GM18907 (cell line): ENCODE measurements at regions not wholly inside any gene's neighbourhood (a gene's known extent, or its start where the extent isn't known, plus 50 kb on each side); places are given as distances from the start of the nearest gene placed in this dataset.

ENCODE experiments used
- ATAC-seq: cut with Tn5 transposase; IDR thresholded peaks from one replicate; pipeline ENCODE4 v1.9.1; 2021; ENCODE audit warnings: mild to moderate bottlenecking, moderate library complexity; ENCODE audit not compliant: unreplicated experiment

DNA sequence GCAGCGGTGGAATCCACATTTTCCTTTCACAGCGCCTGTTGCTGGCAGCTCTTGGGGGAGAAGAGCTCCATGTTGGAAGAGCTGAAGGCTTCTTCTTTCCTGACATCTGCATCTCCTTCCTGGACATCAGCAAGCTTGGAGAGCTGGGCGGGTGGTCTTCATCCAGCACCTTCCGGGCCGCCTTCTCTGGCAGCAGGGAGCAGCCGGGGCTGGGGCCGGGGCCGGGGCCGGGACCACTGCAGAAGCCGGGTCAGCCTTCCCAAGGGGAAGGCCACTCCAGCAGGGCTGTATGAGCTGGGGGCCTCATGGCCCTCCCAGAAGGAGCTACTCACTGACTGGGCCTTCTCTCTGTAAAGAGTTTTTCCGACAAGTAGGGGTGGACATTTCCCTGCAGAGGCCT is 787.5 kb downstream of the TLE4 start:
- ATAC-seq = no peak

DNA sequence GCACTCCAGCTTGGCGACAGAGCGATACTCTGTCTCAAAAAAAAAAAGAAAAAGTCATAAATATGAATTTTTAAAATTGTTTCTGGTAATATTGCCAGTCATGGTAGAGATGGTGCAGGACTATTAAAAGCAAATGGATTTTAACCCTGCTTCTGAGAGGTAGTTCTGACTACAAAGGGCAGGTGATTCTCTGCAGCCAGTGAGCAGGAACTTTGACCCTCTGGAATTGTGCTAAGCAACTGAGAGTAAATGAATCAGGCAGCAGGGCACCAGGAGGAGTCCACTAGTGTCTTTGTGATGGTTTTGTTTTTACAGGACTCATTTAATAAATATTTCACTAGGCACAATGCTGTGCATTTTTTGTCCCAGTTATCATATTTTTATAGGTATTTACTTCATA is 781.2 kb downstream of the TLE4 start:
- ATAC-seq = no peak

DNA sequence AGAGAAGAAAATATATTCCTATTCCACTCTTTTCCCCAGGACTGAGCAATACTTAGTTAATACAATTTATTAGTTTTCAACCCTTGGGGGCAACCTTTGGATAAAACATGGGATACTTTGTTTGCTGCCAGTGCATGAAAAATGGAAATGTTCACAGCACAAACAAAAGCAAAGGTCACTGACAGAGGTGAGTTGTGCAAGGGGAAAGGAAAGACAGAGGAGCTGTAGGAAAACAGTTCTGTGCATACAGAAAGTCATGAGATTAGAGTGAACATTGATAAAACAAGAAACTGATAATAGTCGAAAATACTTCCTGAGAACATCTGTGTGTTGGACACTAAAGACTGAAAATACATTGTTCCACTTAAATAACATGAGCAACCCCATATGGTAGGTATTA is 779.8 kb downstream of the TLE4 start:
- ATAC-seq = no peak

DNA sequence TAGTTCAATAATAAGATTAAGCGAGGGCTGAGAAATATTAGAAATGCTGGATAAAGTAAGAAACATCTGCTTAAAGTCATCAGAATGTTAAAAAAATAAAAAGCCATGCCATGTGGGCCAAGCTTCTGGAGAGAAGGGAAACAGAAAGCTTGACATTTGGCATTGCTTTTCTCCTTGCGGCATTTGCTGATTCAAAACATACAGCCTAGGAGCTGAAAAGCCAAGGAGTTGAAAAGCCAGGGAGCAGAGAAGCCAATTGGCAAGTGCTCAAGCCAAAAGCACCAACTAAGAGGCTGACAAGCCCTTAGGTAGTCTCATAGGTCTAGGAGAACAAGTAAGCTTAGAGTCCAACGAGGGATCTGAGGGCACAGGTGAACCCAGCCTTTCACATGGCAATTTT is 754.3 kb downstream of the TLE4 start:
- ATAC-seq = no peak

DNA sequence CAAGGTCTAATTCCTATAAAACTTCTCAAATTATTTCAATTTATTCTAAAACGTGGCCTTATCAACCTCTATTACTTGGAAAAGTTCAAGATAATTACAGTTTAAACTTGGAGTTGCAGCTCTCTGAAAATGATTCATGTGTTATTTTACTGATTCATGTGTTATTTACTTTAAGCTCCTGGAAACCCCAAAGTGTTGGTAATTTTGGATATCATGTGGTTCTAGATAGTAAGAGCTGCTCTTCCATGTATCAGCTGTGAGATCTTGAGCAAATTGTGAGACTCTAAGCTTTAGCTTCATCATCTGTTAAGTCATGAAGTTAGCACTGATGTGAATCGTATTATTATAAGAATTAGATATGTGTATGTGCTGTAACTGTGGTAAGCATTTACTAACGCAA is 749.2 kb downstream of the TLE4 start:
- ATAC-seq = no peak

DNA sequence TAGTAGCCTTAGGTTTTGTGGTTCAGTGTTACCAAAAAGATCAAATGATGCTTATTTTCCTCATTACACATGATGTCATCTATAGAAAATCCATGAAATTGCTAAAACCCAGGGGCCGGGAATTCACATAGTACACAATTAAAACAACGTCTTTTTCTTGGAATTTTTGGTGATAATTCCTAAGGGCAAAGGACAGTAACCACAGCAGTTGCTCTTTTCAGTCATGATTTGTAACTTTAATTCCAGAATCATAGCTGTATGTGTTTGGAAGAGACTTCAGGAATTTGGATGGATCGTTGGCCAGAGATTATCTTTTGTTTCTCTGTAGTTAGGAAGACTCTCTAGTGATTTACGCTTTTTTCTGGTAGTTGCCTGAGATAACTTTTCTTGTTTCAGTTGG is 748.7 kb downstream of the TLE4 start:
- ATAC-seq = no peak

DNA sequence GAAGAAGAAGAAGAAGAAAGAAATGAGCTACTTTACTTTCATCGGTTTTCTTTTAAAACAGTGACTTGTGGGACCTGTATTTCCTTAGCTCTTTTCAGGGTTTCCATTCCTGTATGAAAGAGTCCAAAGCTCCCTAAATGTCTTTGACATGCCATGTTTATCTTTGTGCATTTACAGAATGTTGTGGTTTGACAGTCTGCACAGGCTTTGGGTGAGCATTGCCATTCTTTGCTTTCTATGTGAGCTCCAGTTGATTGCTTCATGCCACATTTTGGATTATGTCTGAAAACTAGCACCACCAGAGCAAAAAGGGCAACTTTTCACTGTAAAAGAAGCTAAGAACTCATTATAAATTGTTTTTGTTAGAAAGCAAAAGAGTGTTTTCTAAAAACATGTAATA is 733.4 kb downstream of the TLE4 start:
- no peak for ATAC-seq

DNA sequence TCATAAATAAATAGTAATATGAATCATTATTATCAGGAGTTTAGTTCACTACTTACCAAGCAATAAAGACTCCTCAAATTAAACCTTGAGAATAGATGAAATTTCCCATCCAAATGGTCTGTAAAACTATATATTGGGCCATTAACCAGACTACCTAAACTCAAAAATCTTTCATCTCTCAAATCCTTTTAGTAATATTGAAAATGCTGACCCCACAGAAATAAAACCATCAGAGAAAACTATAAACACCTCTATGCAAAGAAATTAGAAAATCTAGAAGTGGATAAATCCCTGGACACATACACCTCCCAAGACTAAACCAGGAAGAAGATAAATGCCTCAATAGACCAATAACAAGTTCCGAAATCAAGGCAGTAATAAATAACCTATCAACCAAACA is 723.2 kb downstream of the TLE4 start:
- ATAC-seq = no peak

DNA sequence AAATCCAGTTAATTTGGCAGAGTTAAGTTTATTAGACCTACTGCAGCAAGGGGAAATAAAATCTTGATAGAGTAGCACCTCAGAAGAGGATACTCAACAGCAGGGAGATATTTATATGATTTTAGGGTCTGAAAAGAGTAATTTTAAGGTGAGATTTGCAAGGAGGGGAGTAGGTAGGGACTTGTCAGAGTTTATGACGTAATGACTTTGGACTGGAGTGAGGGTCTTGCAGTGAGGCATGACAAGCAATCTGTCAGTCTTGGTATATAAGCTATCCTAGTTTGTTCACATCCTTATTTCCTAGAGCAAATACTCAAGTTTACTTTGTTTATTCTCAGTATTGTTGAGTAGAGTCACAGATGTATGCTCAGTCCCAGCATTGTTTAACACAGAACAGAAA is 722.6 kb downstream of the TLE4 start:
- ATAC-seq = no peak

DNA sequence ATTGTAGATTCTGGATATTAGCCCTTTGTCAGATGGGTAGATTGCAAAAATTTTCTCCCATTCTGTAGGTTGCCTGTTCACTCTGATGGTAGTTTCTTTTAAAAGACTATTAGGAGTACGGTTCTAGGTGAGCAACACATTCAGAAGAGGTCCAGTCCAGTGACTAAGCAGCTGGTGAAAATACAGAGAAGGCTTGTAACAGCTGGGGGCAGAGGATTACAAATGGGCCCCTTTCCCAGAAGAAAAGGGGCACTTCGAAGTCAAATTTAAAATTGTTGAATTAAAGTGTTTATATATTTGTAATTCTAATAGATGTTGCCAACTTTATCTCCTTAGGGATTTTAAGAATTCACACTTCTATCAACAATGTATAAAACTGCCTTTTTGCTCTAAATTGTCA is 720.5 kb downstream of the TLE4 start:
- no peak for ATAC-seq

DNA sequence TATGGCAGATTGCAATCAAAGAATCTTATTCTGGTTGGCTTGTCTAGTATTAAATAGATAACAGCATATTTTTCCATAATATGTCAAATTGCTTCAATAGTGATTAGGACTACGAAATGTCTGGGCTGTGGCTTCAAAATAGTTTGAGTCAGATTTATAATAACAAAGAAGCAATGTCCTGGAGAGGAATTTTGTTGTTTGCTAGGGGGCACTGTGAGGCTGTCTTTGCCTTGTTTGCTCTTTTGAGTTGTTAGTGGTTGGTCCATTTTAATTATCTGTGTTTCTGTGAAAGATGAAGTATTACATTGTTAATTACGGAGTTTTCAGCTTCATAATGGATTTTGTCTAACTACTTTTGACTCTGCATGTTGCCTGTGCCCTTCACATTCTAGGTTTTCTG is 713.6 kb downstream of the TLE4 start:
- ATAC-seq = no peak

DNA sequence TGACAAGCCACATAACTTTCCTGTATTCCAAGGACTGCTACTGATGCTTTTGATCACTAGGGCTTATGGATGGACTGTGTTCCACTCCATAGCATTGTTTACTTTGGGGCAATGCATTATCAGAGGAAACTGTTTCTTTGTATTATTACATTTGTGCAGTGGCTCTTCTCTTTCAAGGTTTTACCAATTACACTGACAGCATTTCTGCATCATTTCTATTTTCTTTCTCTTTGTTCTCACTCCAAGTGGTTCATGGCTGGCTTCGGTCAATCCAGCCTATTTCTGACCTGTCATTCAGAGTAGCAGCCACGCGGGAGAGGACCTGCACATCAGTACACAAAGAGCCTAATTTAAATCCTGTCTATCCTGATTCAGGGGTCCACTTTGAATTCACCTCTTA is 711.0 kb downstream of the TLE4 start:
- ATAC-seq = no peak

DNA sequence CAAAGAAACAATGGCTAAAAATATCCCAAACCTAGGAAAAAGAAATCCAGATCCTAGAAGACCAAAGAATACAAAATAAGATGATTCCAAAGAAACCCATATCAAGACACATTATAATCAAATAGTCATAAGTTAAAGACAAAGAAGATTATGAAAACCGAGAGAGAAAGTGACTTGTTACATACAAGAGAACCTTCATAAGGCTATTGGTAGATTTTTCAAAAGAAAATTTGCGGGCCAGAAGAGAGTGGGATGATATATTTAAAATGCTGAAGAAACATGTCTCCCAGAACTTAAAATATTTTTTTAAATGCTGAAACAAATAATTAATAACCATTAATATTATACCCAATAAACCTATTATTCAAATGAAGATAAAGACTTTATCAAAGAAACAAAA is 687.3 kb downstream of the TLE4 start:
- ATAC-seq = no peak

DNA sequence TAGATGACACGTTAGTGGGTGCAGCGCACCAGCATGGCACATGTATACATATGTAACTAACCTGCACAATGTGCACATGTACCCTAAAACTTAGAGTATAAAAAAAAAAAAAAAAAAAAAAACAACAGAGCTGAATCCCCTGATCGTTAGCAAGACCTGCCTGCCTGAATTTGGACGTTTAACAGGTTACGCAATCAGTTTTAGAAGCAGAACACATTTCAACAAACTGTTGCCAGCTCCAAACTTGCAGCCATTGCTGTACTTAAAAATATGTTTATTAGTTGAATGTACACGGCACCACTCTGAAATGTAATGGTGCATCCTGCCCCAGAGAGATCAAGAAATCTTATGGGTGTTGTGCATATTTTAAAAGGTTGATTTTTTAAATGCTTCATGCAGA is 680.0 kb downstream of the TLE4 start:
- no peak for ATAC-seq

DNA sequence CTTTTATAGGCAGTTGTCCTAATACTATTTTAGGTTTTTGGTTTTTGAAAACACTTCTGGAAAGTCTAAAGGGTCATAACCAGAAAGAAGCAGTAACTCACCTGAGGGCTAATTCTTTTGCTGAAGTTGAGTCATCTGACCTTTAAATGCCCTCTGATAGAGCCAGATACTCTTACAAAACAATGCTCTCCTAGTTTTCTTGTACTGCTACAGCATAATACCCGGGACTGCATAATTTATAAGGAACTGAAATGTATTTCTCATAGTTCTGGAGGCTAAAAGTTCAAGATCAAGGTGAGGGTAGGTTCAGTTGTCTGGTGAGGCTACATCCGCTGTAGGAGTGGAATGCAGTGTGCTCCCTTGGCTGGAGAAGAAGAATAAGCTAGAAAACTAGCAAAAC is 670.3 kb downstream of the TLE4 start:
- no peak for ATAC-seq

DNA sequence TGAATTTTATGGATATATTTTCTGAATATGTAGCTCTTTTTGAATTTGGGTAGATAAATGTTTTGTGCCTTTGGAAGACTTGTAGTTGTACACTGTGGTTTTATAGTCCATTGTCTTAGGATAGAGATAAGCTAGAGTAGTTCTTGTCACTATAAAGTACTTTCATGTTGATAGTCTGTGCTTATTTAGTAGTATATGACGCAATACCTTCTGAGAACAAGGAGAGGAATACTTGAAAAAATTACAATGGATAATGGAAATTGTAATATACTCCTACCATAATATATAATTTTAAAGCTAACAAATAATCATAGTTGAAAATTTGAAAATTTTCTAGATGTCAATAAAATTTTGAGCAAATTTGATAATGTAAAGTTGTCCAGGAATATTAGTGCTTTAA is 664.0 kb downstream of the TLE4 start:
- ATAC-seq = no peak

DNA sequence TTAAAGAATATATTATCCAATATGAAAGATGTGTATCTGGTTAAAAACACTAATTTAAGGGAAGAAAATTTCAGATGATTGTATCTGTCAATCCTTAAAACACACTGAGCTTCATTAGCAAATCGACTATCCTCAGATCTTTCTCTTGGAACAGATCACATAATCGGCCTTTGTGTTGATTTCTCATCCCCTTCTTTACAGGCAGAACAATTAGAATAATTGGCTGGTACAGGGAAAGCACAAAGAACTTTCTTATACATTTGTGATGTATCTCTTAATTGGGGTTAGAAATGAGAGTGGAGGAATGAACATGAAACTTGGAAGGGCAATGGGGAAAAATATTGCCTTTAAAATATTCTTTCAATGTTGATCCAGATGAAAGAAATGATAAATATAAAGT is 662.1 kb downstream of the TLE4 start:
- no peak for ATAC-seq

DNA sequence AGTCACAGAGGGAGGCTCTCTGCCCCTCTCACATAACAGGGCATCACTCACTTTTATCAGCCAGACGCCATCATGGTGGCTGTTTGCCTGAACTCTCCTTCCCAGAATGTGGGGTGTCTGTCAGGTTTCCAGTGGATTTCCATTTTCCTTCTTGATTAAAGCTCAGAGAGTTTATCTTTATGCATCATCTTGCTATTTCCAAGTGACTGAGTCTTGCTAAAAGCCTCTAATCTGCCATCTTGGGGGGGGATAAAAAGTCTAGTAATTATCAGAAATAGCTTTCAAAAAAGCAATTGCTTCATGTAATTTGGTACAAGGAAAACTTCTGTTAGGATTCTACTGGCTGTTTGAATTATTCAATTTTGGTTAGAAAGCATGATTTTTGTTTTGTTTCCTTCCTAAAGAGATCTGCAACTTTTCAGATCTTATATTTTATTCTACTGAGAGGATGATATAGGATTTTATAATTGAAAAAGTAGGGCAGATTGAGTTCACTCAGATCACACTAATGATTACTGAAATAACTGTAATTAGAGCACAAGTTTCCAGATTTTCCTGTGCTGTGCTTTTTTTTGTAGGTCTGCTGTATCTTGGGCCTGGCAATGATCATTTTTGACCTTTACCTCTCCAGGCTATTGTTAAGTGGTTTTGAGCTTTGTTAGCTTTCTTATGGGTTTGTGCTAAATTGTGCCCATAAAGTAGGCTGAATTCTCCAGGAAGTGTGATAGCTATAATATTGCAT is 661.5 kb downstream of the TLE4 start:
- ATAC-seq = no peak

DNA sequence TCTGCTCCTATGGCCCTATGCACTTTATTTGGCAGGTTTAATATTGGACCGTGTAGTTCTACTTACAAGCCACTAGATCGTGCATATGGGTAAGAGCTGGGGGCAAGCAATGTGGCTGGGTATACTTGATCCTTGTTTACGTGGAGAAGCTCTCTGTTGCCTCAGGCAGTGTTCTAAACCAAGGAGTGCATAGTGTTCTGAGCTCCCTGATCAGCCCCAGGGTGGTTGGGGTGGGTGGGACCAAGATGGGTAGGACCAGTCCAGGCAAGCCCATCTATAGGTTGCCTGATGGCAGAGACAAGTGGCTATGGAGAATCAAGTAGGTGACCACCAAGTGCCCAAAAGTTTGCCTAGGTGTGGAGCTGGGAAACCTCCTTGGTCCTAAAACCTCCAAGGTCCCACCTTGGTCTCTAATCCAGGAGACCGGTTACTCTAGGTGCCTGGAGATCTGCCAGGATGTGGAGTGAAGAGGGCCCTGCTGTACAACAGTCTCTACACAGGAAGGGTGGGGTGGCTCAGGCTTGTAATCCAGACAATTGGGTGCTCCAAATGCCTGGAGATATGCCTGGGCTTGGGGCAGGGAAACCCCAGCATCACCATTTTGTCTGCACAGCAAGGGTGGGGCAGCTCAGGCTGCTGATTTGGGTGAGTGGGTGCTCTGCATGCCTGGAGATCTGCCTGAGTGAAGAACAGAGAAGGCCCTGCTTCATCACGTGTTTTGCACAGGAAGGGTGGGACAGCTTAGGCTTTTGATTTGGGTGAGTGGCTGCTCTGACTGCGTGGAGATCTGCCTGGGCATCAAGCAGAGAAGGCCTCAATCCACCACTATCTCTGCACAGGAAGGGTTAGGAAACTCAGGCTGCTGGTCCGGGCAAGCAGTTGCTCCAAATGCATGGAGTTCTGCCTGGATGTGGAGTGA is 659.8 kb downstream of the TLE4 start:
- no peak for ATAC-seq

DNA sequence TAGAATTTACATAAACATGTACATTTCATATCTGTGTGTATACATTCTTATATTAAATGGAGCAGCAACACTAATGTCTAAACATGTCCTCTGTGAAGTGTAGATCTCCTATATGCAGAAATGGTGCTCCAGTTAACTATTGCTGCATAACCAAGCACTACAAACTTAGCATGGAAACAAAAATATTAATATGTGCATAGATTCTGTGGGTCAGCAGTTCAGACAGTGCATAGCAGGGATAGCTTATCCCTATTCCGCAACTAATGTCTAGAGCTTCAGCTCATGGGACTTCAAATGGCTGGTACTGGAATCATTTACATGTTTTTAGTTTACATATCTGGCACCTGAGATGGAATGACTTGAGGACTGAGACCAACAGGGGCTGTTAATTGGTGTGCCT is 652.1 kb downstream of the TLE4 start:
- ATAC-seq = no peak

DNA sequence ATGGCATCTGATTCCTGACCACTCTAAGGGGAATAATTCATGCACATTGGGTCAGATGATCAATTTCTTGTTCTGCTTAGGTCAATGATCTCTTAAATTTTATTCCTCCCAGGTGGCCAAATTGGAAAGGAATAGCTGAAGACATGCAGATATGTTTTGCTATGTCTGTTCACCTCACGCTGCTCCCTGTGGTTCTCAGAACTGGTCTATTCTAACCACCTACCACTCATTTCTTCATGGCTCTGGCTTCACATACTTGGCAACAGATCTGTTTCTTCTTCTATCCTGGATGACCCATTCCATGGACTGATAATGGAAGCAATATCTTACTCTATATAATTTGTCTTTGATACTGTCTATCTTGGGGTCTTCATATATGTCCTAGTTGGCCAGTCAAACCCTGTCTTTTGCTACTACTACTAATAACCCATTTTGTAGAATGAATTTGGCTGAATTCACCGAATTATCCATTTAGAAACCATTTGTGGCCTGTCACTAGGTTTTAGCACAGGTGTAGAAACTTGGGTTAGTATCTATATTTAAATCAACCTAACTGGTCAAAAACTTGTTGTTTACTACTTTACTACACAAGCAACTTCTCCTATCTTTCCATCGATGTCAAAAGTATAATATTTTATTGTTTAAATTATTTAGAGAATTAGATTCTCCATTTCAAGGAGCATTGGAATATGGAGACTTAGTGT is 650.9 kb downstream of the TLE4 start:
- ATAC-seq = no peak

DNA sequence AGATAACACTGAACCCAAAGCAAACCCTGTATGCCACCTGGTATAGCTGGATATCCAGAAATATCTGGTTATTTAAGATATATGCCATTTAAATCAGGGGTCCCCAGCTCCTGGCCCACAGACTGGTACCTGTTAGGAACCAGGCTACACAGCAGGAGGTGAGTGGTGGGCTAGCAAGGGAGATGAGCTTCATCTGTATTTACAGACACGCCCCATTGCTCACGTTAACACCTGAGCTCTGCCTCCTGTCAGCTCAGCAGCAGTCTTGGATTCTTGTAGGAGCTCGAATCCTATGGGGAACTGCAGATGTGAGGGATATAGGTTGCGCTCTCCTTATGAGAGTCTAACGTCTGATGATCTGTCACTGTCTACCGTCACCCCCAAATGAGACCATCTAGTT is 646.6 kb downstream of the TLE4 start:
- no peak for ATAC-seq
